ENCODE measurements at regions not wholly inside any gene's neighbourhood (a gene's known extent, or its start where the extent isn't known, plus 50 kb on each side); places are given as distances from the start of the nearest gene placed in this dataset.

GRCh38 chr2:238652053-238652770 is 195.7 kb upstream of the TWIST2 start:
- H3K27me3 ChIP-seq, result no peaks in the 10 kb centered on the region
- H3K27ac ChIP-seq, result no peak overlapping the region
- H3K4me2 ChIP-seq, result peak overlapping the region in 2 of 11 experiments; percentile 56 to 74; a peak in 2 of 22 replicates
- peaks cover 0 to 34% (median 27%) of the 10 kb centered on the region in 10 experiments; a peak in 16 of 20 replicates for H3K4me1 ChIP-seq
- H3K4me3 ChIP-seq, result no peak overlapping the region
- H3K9me3 ChIP-seq (replicated peaks in 1 of 11), result peaks cover 0 to 24% (median 10%) of the 10 kb centered on the region in 11 experiments; a peak in 14 of 22 replicates
- no peak for TF ChIP-seq Cebpa-rat (IDR thresholded peaks at IDR 0.05)
- H3K36me3 ChIP-seq, result no peaks in the 10 kb centered on the region
- no peaks in the 10 kb centered on the region for H4K20me1 ChIP-seq
- no peak overlapping the region for H3K9ac ChIP-seq

GRCh38 chr2:238652771-238653157 is 195.1 kb upstream of the TWIST2 start:
- H3K36me3 ChIP-seq, result no peaks in the 10 kb centered on the region
- H3K4me3 ChIP-seq, result no peak overlapping the region
- no peaks in the 10 kb centered on the region for H4K20me1 ChIP-seq
- H3K9ac ChIP-seq, result no peak overlapping the region
- peak overlapping the region in 7 of 11 experiments; percentile 56 to 74 (median 66); a peak in 8 of 22 replicates for H3K4me2 ChIP-seq
- H3K9me3 ChIP-seq (replicated peaks in 1 of 11), result peaks cover 0 to 24% (median 10%) of the 10 kb centered on the region in 11 experiments; a peak in 14 of 22 replicates
- no peak overlapping the region for H3K27ac ChIP-seq
- no peak for TF ChIP-seq Cebpa-rat (IDR thresholded peaks at IDR 0.05)
- peaks cover 0 to 34% (median 27%) of the 10 kb centered on the region in 10 experiments; a peak in 16 of 20 replicates for H3K4me1 ChIP-seq
- no peaks in the 10 kb centered on the region for H3K27me3 ChIP-seq

- H3K27me3 ChIP-seq, result no peaks in the 10 kb centered on the region
- H3K4me2 ChIP-seq, result peak overlapping the region in 9 of 11 experiments; percentile 23 to 74 (median 64); a peak in 15 of 22 replicates
- H3K4me1 ChIP-seq, result peaks cover 0 to 34% (median 27%) of the 10 kb centered on the region in 10 experiments; a peak in 16 of 20 replicates
- H3K4me3 ChIP-seq, result no peak overlapping the region
- no peak overlapping the region for H3K27ac ChIP-seq
- TF ChIP-seq Cebpa-rat (IDR thresholded peaks at IDR 0.05), result no peak
- no peaks in the 10 kb centered on the region for H3K36me3 ChIP-seq
- peaks cover 0 to 24% (median 10%) of the 10 kb centered on the region in 11 experiments; a peak in 14 of 22 replicates for H3K9me3 ChIP-seq (replicated peaks in 1 of 11)
- H4K20me1 ChIP-seq, result no peaks in the 10 kb centered on the region
- 0 out of 22 replicates have a peak overlapping the region, but pooled peaks of 1 of the 11 experiments have one; percentile 25 for H3K9ac ChIP-seq
Observed at GRCh38 chr2:238653431-238654109, 194.3 kb upstream of the TWIST2 start.

- Histone ChIP-seq H3K9me3 (replicated peaks in 1 of 11) (peaks cover 0 to 24% (median 10%) of the 10 kb centered on the region in 11 experiments; a peak in 14 of 22 replicates), H3K9ac (no peak overlapping the region), H3K4me1 (peaks cover 0 to 34% (median 27%) of the 10 kb centered on the region in 10 experiments; a peak in 16 of 20 replicates), H3K36me3 (no peaks in the 10 kb centered on the region), H3K27ac (no peak overlapping the region), H3K4me2 (peak overlapping the region in 8 of 11 experiments; percentile 34 to 74 (median 65); a peak in 15 of 22 replicates), H4K20me1 (no peaks in the 10 kb centered on the region), H3K27me3 (no peaks in the 10 kb centered on the region), H3K4me3 (no peak overlapping the region)
- TF ChIP-seq Cebpa-rat (IDR thresholded peaks at IDR 0.05), result no peak
Observed at GRCh38 chr2:238654479-238655197, 193.2 kb upstream of the TWIST2 start.

GRCh38 chr2:238655198-238655860 is 192.6 kb upstream of the TWIST2 start:
- Histone ChIP-seq H3K27ac (no peak overlapping the region), H3K9ac (no peak overlapping the region), H3K27me3 (no peaks in the 10 kb centered on the region), H3K36me3 (no peaks in the 10 kb centered on the region), H3K4me2 (peak overlapping the region in 8 of 11 experiments; percentile 34 to 74 (median 65); a peak in 15 of 22 replicates), H3K4me3 (no peak overlapping the region), H3K4me1 (peaks cover 0 to 34% (median 27%) of the 10 kb centered on the region in 10 experiments; a peak in 16 of 20 replicates), H3K9me3 (replicated peaks in 1 of 11) (peaks cover 0 to 19% (median 10%) of the 10 kb centered on the region in 11 experiments; a peak in 14 of 22 replicates), H4K20me1 (no peaks in the 10 kb centered on the region)
- TF ChIP-seq Cebpa-rat (IDR thresholded peaks at IDR 0.05), result no peak

- H3K4me3 ChIP-seq, result no peak overlapping the region
- H3K9me3 ChIP-seq (replicated peaks in 1 of 11), result peaks cover 2 to 21% (median 13%) of the 10 kb centered on the region in 11 experiments; a peak in 21 of 22 replicates
- H3K4me1 ChIP-seq, result peaks cover 0 to 34% (median 27%) of the 10 kb centered on the region in 10 experiments; a peak in 16 of 20 replicates
- H3K36me3 ChIP-seq, result no peaks in the 10 kb centered on the region
- H4K20me1 ChIP-seq, result no peaks in the 10 kb centered on the region
- no peak overlapping the region for H3K9ac ChIP-seq
- peak in 5 of 11 experiments; percentile 22 to 74 (median 30); a peak in 4 of 22 replicates for TF ChIP-seq Cebpa-rat (IDR thresholded peaks at IDR 0.05)
- H3K27me3 ChIP-seq, result no peaks in the 10 kb centered on the region
- H3K4me2 ChIP-seq, result 0 out of 22 replicates have a peak overlapping the region, but pooled peaks of 2 of the 11 experiments have one; percentile 64 to 66
- no peak overlapping the region for H3K27ac ChIP-seq
Observed at GRCh38 chr2:238655974-238656722, 191.7 kb upstream of the TWIST2 start.

GRCh38 chr2:238657132-238658053 is 190.5 kb upstream of the TWIST2 start:
- no peak overlapping the region for H3K4me2 ChIP-seq

More at GRCh38 chr2:238657132-238658053, 190.5 kb upstream of the TWIST2 start:
- no peak for TF ChIP-seq Cebpa-rat (IDR thresholded peaks at IDR 0.05)
- H3K27me3 ChIP-seq, result no peaks in the 10 kb centered on the region
- peaks cover 13 to 23% (median 17%) of the 10 kb centered on the region in 11 experiments for H3K9me3 ChIP-seq (replicated peaks in 1 of 11)
- no peak overlapping the region for H3K9ac ChIP-seq
- peaks cover 0 to 34% (median 27%) of the 10 kb centered on the region in 10 experiments; a peak in 16 of 20 replicates for H3K4me1 ChIP-seq
- H3K36me3 ChIP-seq, result no peaks in the 10 kb centered on the region
- no peak overlapping the region for H3K4me3 ChIP-seq
- no peaks in the 10 kb centered on the region for H4K20me1 ChIP-seq
- H3K27ac ChIP-seq, result no peak overlapping the region

Measured in BLaER1 treated with 17β-estradiol and CSF1 and Interleukin-3, amounts not matched to agents 10 nM and 100 nM (cell line).